SK-N-SH treated with all-trans-retinoic acid at 6 μM for 48 hours (cell line): ENCODE measurements at regions not wholly inside any gene's neighbourhood (a gene's known extent, or its start where the extent isn't known, plus 50 kb on each side); places are given as distances from the start of the nearest gene placed in this dataset.
"Not testable (repeated sequence)": the region's sequence is repeated elsewhere in the genome, so short reads cannot be mapped to it uniquely, and the experiment has no call there.

Experiments
- ATAC-seq: fragments of 200-7000 bp; cut with Tn5 transposase; 3 replicates; pipeline ENCODE4 v1.9.1; 2020; ENCODE audit warnings: mild to moderate bottlenecking, moderate library complexity
- BACH2 ChIP-seq: fragments of 250-450 bp; sonication (Bioruptor Pico); IDR thresholded peaks from 2 replicates; pipeline ENCODE4 v1.9.0; 2021; ENCODE audit warnings: mild to moderate bottlenecking, borderline replicate concordance
- CSDC2 ChIP-seq: fragments of 250-450 bp; sonication (Bioruptor Pico); IDR thresholded peaks from 2 replicates; pipeline ENCODE4 v1.5.0; 2020; ENCODE audit warnings: mild to moderate bottlenecking, moderate library complexity
- ESRRG ChIP-seq: fragments of 250-450 bp; sonication (Bioruptor Pico); IDR thresholded peaks from 2 replicates; pipeline ENCODE4 v1.6.1; 2021; ENCODE audit warnings: mild to moderate bottlenecking
- GLIS3 ChIP-seq: fragments of 250-450 bp; sonication (Bioruptor Pico); IDR thresholded peaks from 2 replicates; pipeline ENCODE4 v1.5.0; 2020; ENCODE audit warnings: mild to moderate bottlenecking, moderate library complexity
- OSR1 ChIP-seq: fragments of 250-450 bp; sonication (Bioruptor Pico); IDR thresholded peaks from 2 replicates; pipeline ENCODE4 v1.8.0; 2022; ENCODE audit warnings: moderate library complexity, mild to moderate bottlenecking, inconsistent platforms
- PPARA ChIP-seq: fragments of 250-450 bp; sonication (Bioruptor Pico); IDR thresholded peaks from 2 replicates; pipeline ENCODE4 v1.5.0; 2020; ENCODE audit warnings: mild to moderate bottlenecking, borderline replicate concordance
- RARB ChIP-seq: fragments of 250-450 bp; sonication (Bioruptor Pico); IDR thresholded peaks from 2 replicates; pipeline ENCODE4 v1.8.0; 2021; ENCODE audit warnings: mild to moderate bottlenecking, moderate library complexity
- SNAI2 ChIP-seq: fragments of 250-450 bp; sonication (Bioruptor Pico); IDR thresholded peaks from 2 replicates; pipeline ENCODE4 v1.5.0; 2020; ENCODE audit warnings: mild to moderate bottlenecking, moderate library complexity
- TCF4 ChIP-seq: fragments of 250-450 bp; sonication (Bioruptor Pico); IDR thresholded peaks from 2 replicates; pipeline ENCODE4 v1.8.0; 2021; ENCODE audit warnings: mild to moderate bottlenecking, moderate library complexity, borderline replicate concordance
- TOX ChIP-seq: fragments of 250-450 bp; sonication (Bioruptor Pico); IDR thresholded peaks from 2 replicates; pipeline ENCODE4 v1.8.0; 2021; ENCODE audit warnings: mild to moderate bottlenecking, moderate library complexity, borderline replicate concordance
- ZC3H10 ChIP-seq: fragments of 250-450 bp; sonication (Bioruptor Pico); IDR thresholded peaks from 2 replicates; pipeline ENCODE4 v1.5.1; 2021; ENCODE audit warnings: mild to moderate bottlenecking, moderate library complexity
- ZFP3 ChIP-seq: fragments of 250-450 bp; sonication (Bioruptor Pico); IDR thresholded peaks from 2 replicates; pipeline ENCODE4 v1.5.0; 2020; ENCODE audit warnings: mild to moderate bottlenecking, moderate library complexity
- ZFP30 ChIP-seq: fragments of 450-650 bp; formaldehyde crosslinking; IDR thresholded peaks from 2 replicates; pipeline ENCODE4 v1.5.0; 2022; ENCODE audit warnings: mild to moderate bottlenecking, moderate library complexity
- ZNF565 ChIP-seq: fragments of 450-650 bp; formaldehyde crosslinking; conservative IDR thresholded peaks from 2 replicates; pipeline ENCODE4 v1.5.0; 2020; ENCODE audit warnings: low read depth, mild to moderate bottlenecking, moderate library complexity
- ZNF70 ChIP-seq: fragments of 450-650 bp; formaldehyde crosslinking; IDR thresholded peaks from 2 replicates; pipeline ENCODE4 v1.5.0; 2020; ENCODE audit warnings: mild to moderate bottlenecking, moderate library complexity
- ZNF8 ChIP-seq: fragments of 450-650 bp; formaldehyde crosslinking; IDR thresholded peaks from 2 replicates; pipeline ENCODE4 v1.5.0; 2020; ENCODE audit warnings: mild to moderate bottlenecking, moderate library complexity
- TF ChIP-seq, protein P1 (sequence below): fragments of 250-450 bp; sonication (Bioruptor Pico); IDR thresholded peaks from 2 replicates; pipeline ENCODE4 v1.5.1; 2021; ENCODE audit warnings: mild to moderate bottlenecking, moderate library complexity
- TF ChIP-seq, protein P2 (sequence below): fragments of 250-450 bp; sonication (Bioruptor Pico); IDR thresholded peaks from 2 replicates; pipeline ENCODE4 v1.5.1; 2020; ENCODE audit warnings: low read depth, mild to moderate bottlenecking, moderate library complexity
- TF ChIP-seq, protein P3 (sequence below): fragments of 250-450 bp; sonication (Bioruptor Pico); IDR thresholded peaks from 2 replicates; pipeline ENCODE4 v1.8.0; 2020; ENCODE audit warnings: mild to moderate bottlenecking, moderate library complexity, borderline replicate concordance
- TF ChIP-seq, protein P4 (sequence below): fragments of 250-450 bp; sonication (Bioruptor Pico); IDR thresholded peaks from 2 replicates; pipeline ENCODE4 v1.5.0; 2020; ENCODE audit warnings: mild to moderate bottlenecking, moderate library complexity
- TF ChIP-seq, protein P5 (sequence below): fragments of 250-450 bp; sonication (Bioruptor Pico); IDR thresholded peaks from 2 replicates; pipeline ENCODE4 v1.8.0; 2021; ENCODE audit warnings: low read depth, mild to moderate bottlenecking, moderate library complexity, borderline replicate concordance

DNA sequence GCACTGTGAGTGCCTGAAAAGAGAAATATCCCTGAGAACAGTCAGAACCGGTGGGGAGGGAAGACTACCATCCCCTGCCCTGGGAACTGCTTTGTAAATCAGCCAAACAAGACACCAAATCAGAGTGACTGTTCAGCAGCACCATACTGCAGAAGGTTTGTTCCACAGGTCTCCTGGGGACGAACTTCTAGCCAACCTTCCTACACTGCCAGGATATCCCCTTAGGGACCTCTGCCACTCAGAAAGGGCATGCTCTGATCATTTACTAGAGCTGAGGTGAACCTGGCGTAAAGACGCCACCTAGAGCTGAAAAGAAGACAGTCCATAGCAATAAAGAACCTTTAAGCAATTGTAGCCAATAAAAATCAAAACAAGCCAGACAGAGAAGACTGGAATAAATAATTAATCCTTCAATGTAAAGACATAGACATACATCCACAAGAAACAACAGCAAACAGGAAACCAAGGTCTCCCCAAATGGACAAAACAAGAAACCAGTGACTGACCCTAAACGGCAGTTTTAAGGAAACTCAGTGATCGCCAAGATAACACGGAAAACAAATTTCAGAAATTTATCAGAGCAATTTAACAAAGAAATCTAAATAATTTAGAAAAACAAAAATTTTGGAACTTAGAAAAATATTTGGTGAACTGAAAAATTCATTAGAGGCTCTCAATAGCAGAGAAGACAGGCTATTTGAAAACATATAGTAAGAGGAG is 228.1 kb upstream of the AMIGO2 start (continued):
- TF ChIP-seq SNAI2, result no peak
- TF ChIP-seq, all 23 proteins: peak for 0

DNA sequence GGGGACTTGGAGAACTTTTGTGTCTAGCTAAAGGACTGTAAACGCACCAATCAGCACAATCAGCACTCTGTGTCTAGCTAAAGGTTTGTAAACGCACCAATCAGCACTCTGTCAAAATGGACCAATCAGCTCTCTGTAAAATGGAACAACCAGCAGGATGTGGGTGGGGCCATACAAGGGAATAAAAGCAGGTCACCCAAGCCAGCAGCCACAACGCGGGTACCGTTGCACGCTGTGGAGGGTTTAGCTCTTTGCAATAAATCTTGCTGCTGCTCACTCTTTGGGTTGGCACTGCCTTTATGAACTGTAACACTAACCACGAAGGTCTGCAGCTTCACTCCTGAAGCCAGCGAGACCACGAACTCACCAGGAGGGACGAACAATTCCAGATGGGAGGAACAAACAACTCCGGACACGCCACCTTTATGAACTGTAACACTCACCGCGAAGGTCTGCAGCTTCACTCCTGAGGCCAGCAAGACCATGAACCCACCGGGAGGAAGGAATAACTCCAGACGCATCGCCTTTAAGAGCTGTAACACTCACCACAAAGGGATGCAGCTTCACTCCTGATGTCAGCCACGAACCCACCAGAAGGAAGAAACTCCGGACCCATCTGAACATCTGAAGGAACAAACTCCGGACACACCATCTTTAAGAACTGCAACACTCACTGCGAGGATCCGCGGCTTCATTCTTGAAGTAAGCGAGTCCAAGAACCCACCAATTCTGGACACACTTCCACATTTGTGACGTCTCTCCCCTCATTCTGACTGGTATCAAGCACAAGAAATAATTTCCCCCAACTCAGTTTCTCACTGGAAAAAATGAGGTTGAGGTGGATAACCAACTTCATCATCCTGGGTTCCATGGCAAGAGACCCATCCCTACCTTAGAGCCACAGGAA is 227.3 kb upstream of the AMIGO2 start:
- ATAC-seq, result not testable (repeated sequence)

DNA sequence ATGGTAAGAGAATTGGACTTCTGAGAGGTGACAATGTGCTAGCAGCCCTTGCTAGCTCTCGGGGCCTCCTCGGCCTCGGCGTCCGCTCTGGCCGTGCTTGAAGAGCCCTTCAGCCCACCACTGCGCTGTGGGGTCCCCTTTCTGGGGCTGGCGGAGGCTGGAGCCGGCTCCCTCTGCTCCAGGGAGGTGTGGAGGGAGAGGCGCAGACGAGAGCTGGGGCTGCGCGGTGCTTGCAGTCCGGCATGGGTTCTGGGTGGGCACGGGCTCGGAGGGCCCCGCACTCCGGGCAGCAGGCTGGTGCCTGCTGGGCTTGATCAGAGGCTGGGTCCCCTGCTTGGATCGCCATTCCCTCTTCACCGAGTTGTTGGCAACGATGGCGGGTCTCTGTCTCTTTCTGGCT is 226.4 kb upstream of the AMIGO2 start:
- no peak for ATAC-seq
- TF ChIP-seq, protein P1, sequence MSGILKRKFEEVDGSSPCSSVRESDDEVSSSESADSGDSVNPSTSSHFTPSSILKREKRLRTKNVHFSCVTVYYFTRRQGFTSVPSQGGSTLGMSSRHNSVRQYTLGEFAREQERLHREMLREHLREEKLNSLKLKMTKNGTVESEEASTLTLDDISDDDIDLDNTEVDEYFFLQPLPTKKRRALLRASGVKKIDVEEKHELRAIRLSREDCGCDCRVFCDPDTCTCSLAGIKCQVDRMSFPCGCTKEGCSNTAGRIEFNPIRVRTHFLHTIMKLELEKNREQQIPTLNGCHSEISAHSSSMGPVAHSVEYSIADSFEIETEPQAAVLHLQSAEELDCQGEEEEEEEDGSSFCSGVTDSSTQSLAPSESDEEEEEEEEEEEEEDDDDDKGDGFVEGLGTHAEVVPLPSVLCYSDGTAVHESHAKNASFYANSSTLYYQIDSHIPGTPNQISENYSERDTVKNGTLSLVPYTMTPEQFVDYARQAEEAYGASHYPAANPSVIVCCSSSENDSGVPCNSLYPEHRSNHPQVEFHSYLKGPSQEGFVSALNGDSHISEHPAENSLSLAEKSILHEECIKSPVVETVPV (CRISPR knock-in tag), result no peak
- no peak for TF ChIP-seq CSDC2 (CRISPR knock-in tag)
- TF ChIP-seq ESRRG (CRISPR knock-in tag), result no peak
- TF ChIP-seq TOX (CRISPR knock-in tag), result no peak
- TF ChIP-seq, protein P2, sequence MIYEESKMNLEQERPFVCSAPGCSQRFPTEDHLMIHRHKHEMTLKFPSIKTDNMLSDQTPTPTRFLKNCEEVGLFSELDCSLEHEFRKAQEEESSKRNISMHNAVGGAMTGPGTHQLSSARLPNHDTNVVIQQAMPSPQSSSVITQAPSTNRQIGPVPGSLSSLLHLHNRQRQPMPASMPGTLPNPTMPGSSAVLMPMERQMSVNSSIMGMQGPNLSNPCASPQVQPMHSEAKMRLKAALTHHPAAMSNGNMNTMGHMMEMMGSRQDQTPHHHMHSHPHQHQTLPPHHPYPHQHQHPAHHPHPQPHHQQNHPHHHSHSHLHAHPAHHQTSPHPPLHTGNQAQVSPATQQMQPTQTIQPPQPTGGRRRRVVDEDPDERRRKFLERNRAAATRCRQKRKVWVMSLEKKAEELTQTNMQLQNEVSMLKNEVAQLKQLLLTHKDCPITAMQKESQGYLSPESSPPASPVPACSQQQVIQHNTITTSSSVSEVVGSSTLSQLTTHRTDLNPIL (CRISPR knock-in tag), result no peak
- no peak for TF ChIP-seq SNAI2
- no peak for TF ChIP-seq TCF4 (CRISPR knock-in tag)
- no peak for TF ChIP-seq ZFP3 (CRISPR knock-in tag)
- TF ChIP-seq ZC3H10 (CRISPR knock-in tag), result no peak
- TF ChIP-seq ZNF8 (CRISPR knock-in tag), result no peak
- TF ChIP-seq PPARA (CRISPR knock-in tag), result no peak
- TF ChIP-seq OSR1 (CRISPR knock-in tag), result no peak
- TF ChIP-seq GLIS3, result no peak
- TF ChIP-seq, protein P3, sequence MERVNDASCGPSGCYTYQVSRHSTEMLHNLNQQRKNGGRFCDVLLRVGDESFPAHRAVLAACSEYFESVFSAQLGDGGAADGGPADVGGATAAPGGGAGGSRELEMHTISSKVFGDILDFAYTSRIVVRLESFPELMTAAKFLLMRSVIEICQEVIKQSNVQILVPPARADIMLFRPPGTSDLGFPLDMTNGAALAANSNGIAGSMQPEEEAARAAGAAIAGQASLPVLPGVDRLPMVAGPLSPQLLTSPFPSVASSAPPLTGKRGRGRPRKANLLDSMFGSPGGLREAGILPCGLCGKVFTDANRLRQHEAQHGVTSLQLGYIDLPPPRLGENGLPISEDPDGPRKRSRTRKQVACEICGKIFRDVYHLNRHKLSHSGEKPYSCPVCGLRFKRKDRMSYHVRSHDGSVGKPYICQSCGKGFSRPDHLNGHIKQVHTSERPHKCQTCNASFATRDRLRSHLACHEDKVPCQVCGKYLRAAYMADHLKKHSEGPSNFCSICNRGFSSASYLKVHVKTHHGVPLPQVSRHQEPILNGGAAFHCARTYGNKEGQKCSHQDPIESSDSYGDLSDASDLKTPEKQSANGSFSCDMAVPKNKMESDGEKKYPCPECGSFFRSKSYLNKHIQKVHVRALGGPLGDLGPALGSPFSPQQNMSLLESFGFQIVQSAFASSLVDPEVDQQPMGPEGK, result no peak
- TF ChIP-seq ZNF70 (CRISPR knock-in tag), result no peak
- TF ChIP-seq, protein P4, sequence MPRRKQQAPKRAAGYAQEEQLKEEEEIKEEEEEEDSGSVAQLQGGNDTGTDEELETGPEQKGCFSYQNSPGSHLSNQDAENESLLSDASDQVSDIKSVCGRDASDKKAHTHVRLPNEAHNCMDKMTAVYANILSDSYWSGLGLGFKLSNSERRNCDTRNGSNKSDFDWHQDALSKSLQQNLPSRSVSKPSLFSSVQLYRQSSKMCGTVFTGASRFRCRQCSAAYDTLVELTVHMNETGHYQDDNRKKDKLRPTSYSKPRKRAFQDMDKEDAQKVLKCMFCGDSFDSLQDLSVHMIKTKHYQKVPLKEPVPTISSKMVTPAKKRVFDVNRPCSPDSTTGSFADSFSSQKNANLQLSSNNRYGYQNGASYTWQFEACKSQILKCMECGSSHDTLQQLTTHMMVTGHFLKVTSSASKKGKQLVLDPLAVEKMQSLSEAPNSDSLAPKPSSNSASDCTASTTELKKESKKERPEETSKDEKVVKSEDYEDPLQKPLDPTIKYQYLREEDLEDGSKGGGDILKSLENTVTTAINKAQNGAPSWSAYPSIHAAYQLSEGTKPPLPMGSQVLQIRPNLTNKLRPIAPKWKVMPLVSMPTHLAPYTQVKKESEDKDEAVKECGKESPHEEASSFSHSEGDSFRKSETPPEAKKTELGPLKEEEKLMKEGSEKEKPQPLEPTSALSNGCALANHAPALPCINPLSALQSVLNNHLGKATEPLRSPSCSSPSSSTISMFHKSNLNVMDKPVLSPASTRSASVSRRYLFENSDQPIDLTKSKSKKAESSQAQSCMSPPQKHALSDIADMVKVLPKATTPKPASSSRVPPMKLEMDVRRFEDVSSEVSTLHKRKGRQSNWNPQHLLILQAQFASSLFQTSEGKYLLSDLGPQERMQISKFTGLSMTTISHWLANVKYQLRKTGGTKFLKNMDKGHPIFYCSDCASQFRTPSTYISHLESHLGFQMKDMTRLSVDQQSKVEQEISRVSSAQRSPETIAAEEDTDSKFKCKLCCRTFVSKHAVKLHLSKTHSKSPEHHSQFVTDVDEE (CRISPR knock-in tag), result no peak
- TF ChIP-seq, protein P5, sequence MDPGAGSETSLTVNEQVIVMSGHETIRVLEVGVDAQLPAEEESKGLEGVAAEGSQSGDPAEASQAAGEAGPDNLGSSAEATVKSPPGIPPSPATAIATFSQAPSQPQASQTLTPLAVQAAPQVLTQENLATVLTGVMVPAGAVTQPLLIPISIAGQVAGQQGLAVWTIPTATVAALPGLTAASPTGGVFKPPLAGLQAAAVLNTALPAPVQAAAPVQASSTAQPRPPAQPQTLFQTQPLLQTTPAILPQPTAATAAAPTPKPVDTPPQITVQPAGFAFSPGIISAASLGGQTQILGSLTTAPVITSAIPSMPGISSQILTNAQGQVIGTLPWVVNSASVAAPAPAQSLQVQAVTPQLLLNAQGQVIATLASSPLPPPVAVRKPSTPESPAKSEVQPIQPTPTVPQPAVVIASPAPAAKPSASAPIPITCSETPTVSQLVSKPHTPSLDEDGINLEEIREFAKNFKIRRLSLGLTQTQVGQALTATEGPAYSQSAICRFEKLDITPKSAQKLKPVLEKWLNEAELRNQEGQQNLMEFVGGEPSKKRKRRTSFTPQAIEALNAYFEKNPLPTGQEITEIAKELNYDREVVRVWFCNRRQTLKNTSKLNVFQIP (CRISPR knock-in tag), result no peak
- TF ChIP-seq RARB (CRISPR knock-in tag), result no peak

DNA sequence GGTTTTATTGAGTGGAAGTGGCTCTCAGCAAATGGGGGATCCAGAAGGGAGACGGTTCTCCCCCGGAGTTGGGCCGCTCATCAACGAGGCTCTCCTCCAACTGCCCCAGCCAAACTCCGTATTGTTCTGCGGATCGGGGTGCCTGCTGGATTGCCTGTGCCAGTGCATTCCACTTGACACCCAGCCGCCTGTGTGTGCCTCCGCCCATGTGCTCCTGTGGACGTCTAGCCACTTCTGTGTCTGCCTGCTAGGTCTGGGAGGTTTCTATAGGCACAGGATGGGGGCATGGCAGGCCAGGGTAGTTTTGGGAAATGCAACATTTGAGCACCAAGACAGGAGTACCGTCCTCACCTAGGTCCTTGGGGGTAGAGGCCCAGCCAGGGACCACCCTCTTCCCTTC is 225.7 kb upstream of the AMIGO2 start:
- no peak for ATAC-seq
- TF ChIP-seq TCF4 (CRISPR knock-in tag) (no peak), OSR1 (CRISPR knock-in tag) (no peak), ZFP30 (CRISPR knock-in tag) (no peak), ZC3H10 (CRISPR knock-in tag) (no peak), ZNF70 (CRISPR knock-in tag) (no peak), ESRRG (CRISPR knock-in tag) (no peak), CSDC2 (CRISPR knock-in tag) (no peak), ZNF565 (no peak), BACH2 (CRISPR knock-in tag) (no peak), SNAI2 (no peak), ZNF8 (CRISPR knock-in tag) (no peak), TOX (CRISPR knock-in tag) (no peak)
